Activated CD8-positive, alpha-beta T cell treated with anti-CD3 and anti-CD28 coated beads for 36 hours (primary cell): ENCODE measurements at regions not wholly inside any gene's neighbourhood (a gene's known extent, or its start where the extent isn't known, plus 50 kb on each side); places are given as distances from the start of the nearest gene placed in this dataset.

Experiments used
- ATAC-seq: fragments of 200-7000 bp; cut with Tn5 transposase; one replicate; pipeline ENCODE4 v1.10.0; 2021; ENCODE audit warnings: mild to moderate bottlenecking, moderate library complexity
- CTCF ChIA-PET: fragments of 350-600 bp; sonication (Branson Sonifier 250); formaldehyde crosslinking; loops from one replicate; lab custom pipeline; 2021; ENCODE audit warnings: antibody characterized with exemption; lab: Charles Lee
- POLR2A ChIA-PET: fragments of 350-600 bp; sonication (Branson Sonifier 250); formaldehyde crosslinking; loops from one replicate; lab custom pipeline; 2021; ENCODE audit warnings: antibody characterized with exemption; lab: Charles Lee
- DNase-seq: peaks from one replicate; pipeline ENCODE4 v3.0.0-alpha.2; 2020
- H3K27ac Mint-ChIP-seq: one replicate; pipeline ENCODE4 v1.8.0; 2021; ENCODE audit warnings: mild to moderate bottlenecking, mixed read lengths
- H3K27me3 Mint-ChIP-seq: one replicate; pipeline ENCODE4 v1.8.0; 2021; ENCODE audit warnings: mixed read lengths
- H3K36me3 Mint-ChIP-seq: one replicate; pipeline ENCODE4 v1.8.0; 2021; ENCODE audit warnings: low read depth, mixed read lengths
- H3K4me1 Mint-ChIP-seq: one replicate; pipeline ENCODE4 v1.8.0; 2021; ENCODE audit warnings: low read depth, mixed read lengths
- H3K4me3 Mint-ChIP-seq: one replicate; pipeline ENCODE4 v1.8.0; 2021; ENCODE audit warnings: mild to moderate bottlenecking, moderate library complexity, mixed read lengths
- H3K9me3 Mint-ChIP-seq: one replicate; pipeline ENCODE4 v1.8.0; 2021; ENCODE audit warnings: mixed read lengths
- intact Hi-C: fragments of 100-400 bp; cut with micrococcal nuclease; formaldehyde crosslinking; loops from one replicate; pipeline ENCODE4 v1.10.0; 2022
- TF ChIP-seq, protein P1 (sequence below): fragments of 200-600 bp; IDR thresholded peaks from one replicate; pipeline ENCODE4 v1.8.0; 2022; ENCODE audit warnings: antibody characterized with exemption, mild to moderate bottlenecking

- ChIA-PET CTCF (no interaction called here), POLR2A (interaction anchor here (0.6 to 1.0 kb wide), 2 partner anchors 24 to 298 kb away, joined by 3 to 5 read pairs; no protein-coding TSS in a partner anchor)
- no peak for ATAC-seq
- no peak overlapping the region for H3K27ac Mint-ChIP-seq
- TF ChIP-seq, protein P1, sequence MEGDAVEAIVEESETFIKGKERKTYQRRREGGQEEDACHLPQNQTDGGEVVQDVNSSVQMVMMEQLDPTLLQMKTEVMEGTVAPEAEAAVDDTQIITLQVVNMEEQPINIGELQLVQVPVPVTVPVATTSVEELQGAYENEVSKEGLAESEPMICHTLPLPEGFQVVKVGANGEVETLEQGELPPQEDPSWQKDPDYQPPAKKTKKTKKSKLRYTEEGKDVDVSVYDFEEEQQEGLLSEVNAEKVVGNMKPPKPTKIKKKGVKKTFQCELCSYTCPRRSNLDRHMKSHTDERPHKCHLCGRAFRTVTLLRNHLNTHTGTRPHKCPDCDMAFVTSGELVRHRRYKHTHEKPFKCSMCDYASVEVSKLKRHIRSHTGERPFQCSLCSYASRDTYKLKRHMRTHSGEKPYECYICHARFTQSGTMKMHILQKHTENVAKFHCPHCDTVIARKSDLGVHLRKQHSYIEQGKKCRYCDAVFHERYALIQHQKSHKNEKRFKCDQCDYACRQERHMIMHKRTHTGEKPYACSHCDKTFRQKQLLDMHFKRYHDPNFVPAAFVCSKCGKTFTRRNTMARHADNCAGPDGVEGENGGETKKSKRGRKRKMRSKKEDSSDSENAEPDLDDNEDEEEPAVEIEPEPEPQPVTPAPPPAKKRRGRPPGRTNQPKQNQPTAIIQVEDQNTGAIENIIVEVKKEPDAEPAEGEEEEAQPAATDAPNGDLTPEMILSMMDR = no peak
- no peaks in the 10 kb centered on the region for H3K4me1 Mint-ChIP-seq
- no peak for DNase-seq
- intact Hi-C loops = no loop called here
- no peak overlapping the region for H3K4me3 Mint-ChIP-seq
- peaks cover 1% of the 10 kb centered on the region for H3K9me3 Mint-ChIP-seq
- no peaks in the 10 kb centered on the region for H3K36me3 Mint-ChIP-seq
- no peaks in the 10 kb centered on the region for H3K27me3 Mint-ChIP-seq
Observed at GRCh38 chr10:81082621-81083376, 545.1 kb downstream of the SH2D4B start.

DNA sequence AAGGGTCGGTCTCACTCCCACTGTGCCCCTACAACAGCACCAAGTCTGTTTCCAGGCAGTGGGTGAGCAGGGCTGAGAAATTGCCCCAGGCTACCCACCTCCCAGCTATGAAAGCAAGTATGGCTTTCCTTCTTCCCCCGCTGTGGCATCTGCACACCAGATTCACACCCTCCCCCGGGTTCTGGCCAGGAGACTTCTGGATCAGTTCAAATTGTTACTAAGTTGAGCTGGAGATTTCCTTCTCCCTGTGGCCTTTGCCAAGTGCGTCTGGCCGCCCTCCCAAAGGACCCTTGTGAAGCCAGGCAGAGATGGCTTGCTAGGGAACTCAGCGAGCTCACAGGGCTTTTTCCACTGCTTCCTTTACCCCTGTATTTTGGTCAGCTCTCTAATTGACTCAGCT lies 555.4 kb downstream of the SH2D4B start:
- Mint-ChIP-seq H3K36me3 (no peaks in the 10 kb centered on the region), H3K27ac (no peak overlapping the region), H3K27me3 (no peaks in the 10 kb centered on the region), H3K9me3 (no peaks in the 10 kb centered on the region), H3K4me3 (no peak overlapping the region), H3K4me1 (no peaks in the 10 kb centered on the region)
- CTCF ChIA-PET = no interaction called here
- DNase-seq (no peak), ATAC-seq (no peak)
- intact Hi-C loops = no loop called here
- TF ChIP-seq, protein P1 = no peak
- POLR2A ChIA-PET = no interaction called here

GRCh38 chr10:81095238-81095637 lies 557.5 kb downstream of the SH2D4B start:
- intact Hi-C loops = no loop called here
- Mint-ChIP-seq H3K4me1 (no peaks in the 10 kb centered on the region), H3K4me3 (no peak overlapping the region), H3K27ac (no peak overlapping the region), H3K36me3 (no peaks in the 10 kb centered on the region), H3K27me3 (no peaks in the 10 kb centered on the region), H3K9me3 (no peaks in the 10 kb centered on the region)
- ChIA-PET POLR2A (no interaction called here), CTCF (interaction anchor here (2.0 kb wide), 1 partner anchor 31 kb away, joined by 4 read pairs; no protein-coding TSS in a partner anchor)
- no peak for DNase-seq
- no peak for ATAC-seq
- TF ChIP-seq, protein P1 = no peak

DNA sequence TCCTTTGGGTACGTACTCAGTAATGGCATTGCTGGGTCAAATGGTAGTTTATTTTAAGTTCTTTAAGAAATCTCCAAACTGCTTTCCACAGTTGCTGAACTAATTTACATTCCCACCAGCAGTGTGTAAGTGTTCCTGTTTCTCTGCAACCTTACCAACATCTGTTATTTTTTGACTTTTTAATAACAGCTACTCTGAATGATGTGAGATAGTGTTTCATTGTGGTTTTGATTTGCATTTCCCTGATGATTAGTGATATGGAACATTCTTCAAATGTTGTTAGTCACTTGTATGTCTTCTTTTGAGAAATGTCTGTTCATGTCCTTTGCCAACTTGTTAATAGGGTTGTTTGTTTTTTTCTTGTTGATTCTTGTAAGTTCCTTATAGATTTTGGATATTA lies 558.9 kb downstream of the SH2D4B start:
- ChIA-PET CTCF (no interaction called here), POLR2A (no interaction called here)
- DNase-seq = no peak
- no peaks in the 10 kb centered on the region for H3K36me3 Mint-ChIP-seq
- ATAC-seq = no peak
- H3K27ac Mint-ChIP-seq = no peak overlapping the region
- H3K4me3 Mint-ChIP-seq = no peak overlapping the region
- no peaks in the 10 kb centered on the region for H3K27me3 Mint-ChIP-seq
- no peaks in the 10 kb centered on the region for H3K9me3 Mint-ChIP-seq
- TF ChIP-seq, protein P1 = no peak
- H3K4me1 Mint-ChIP-seq = no peaks in the 10 kb centered on the region
- intact Hi-C loops = no loop called here

DNA sequence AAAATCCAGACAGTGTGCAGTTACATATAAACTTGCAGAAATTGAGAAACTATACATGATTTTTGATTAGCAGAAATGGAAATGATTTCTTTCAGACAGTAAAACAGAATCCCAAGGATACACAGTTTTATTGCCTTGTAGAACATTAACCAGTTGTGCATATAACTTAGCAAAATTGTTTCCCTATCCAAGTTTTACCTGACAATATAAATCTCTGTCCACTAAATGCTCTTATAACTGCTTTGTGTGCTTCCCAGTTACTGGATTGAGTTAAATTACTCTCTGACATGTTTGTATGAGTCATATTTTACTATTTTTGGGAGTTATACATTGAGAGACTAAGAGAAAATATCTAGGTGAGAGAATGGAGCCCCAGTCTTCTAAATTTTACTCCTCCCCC lies 563.4 kb downstream of the SH2D4B start:
- Mint-ChIP-seq H3K27ac (no peak overlapping the region), H3K9me3 (no peaks in the 10 kb centered on the region), H3K36me3 (no peaks in the 10 kb centered on the region), H3K4me3 (no peak overlapping the region), H3K4me1 (no peaks in the 10 kb centered on the region), H3K27me3 (no peaks in the 10 kb centered on the region)
- ChIA-PET CTCF (no interaction called here), POLR2A (no interaction called here)
- TF ChIP-seq, protein P1 = no peak
- no peak for ATAC-seq
- intact Hi-C loops = no loop called here
- no peak for DNase-seq
